BLaER1 treated with 17β-estradiol and CSF1 and Interleukin-3, amounts not matched to agents 10 nM and 100 nM (cell line): ENCODE measurements at regions not wholly inside any gene's neighbourhood (a gene's known extent, or its start where the extent isn't known, plus 50 kb on each side); places are given as distances from the start of the nearest gene placed in this dataset.

ENCODE experiments used
- H3K27ac ChIP-seq, 11 experiments: shearing (Covaris generic); formaldehyde crosslinking; 2 replicates each; pipeline ENCODE4 v1.8.1; 2022
- H3K27me3 ChIP-seq, 11 experiments: shearing (Covaris generic); formaldehyde crosslinking; 2 replicates each; pipeline ENCODE4 v1.8.1; 2022
- H3K36me3 ChIP-seq, 11 experiments: shearing (Covaris generic); formaldehyde crosslinking; 2 replicates each; pipeline ENCODE4 v1.8.1; 2022
- H3K4me1 ChIP-seq, 10 experiments: shearing (Covaris generic); formaldehyde crosslinking; 2 replicates each; pipeline ENCODE4 v1.8.1; 2022
- H3K4me2 ChIP-seq, 11 experiments: shearing (Covaris generic); formaldehyde crosslinking; 2 replicates each; pipeline ENCODE4 v1.8.1; 2022
- H3K4me3 ChIP-seq, 10 experiments: shearing (Covaris generic); formaldehyde crosslinking; 2 replicates each; pipeline ENCODE4 v1.8.1; 2022
- H3K9ac ChIP-seq, 11 experiments: shearing (Covaris generic); formaldehyde crosslinking; 2 replicates each; pipeline ENCODE4 v1.8.1; 2022
- H3K9me3 ChIP-seq, 11 experiments: shearing (Covaris generic); formaldehyde crosslinking; replicated peaks in 1 of 11; 2 replicates each; pipeline ENCODE4 v1.8.1; 2022
- H4K20me1 ChIP-seq, 11 experiments: shearing (Covaris generic); formaldehyde crosslinking; 2 replicates each; pipeline ENCODE4 v1.8.1; 2022
- Cebpa-rat ChIP-seq, 11 experiments: shearing (Covaris generic); IDR thresholded peaks; 2 replicates each; pipeline ENCODE4 v1.8.1; 2022

DNA sequence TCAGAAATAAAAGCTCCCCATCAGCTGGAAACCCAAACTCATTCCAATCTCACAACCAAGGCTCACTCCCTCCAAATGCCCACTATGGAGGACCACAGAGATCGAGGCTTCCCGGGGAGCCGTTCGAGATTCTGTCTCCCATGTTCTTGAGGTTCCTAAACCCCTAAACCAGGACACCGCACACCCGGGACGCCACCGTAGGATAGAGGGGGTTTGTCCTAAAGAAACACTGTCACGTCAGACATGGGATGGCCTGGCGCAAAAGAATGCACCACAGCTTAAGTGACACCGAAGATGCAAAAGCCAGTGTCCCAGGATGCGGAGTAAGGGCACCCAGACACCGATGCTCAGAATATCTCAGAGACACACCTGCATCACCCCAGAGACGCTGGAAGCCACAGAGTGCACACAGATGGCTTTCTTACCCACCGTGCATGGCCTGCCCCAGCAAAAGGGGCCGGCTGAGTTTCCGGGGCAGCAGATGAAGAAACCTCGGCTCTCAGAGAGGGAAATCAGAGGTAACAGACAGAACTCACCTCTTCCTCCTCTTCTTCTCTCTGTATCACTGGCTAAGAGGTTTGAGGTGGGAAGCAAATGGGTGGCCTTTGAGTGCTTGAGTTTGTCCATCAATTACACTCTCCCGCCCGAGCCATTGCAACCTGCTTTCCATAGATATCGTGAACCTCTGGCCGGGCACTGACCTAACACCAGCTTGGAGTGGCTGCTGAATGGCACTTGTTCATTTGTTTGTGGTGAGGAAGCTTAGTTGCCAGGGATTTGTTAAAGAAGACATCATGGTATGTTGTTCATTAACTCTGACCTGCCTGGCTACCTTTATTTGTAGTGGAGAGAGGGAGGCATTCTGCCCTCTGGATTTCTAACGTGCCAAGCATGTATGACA is 65.1 kb upstream of the TNRC6C start:
- Histone ChIP-seq H4K20me1 (peaks cover 0 to 14% (median 0%) of the 10 kb centered on the region in 11 experiments; a peak in 3 of 22 replicates), H3K4me3 (no peak overlapping the region)

DNA sequence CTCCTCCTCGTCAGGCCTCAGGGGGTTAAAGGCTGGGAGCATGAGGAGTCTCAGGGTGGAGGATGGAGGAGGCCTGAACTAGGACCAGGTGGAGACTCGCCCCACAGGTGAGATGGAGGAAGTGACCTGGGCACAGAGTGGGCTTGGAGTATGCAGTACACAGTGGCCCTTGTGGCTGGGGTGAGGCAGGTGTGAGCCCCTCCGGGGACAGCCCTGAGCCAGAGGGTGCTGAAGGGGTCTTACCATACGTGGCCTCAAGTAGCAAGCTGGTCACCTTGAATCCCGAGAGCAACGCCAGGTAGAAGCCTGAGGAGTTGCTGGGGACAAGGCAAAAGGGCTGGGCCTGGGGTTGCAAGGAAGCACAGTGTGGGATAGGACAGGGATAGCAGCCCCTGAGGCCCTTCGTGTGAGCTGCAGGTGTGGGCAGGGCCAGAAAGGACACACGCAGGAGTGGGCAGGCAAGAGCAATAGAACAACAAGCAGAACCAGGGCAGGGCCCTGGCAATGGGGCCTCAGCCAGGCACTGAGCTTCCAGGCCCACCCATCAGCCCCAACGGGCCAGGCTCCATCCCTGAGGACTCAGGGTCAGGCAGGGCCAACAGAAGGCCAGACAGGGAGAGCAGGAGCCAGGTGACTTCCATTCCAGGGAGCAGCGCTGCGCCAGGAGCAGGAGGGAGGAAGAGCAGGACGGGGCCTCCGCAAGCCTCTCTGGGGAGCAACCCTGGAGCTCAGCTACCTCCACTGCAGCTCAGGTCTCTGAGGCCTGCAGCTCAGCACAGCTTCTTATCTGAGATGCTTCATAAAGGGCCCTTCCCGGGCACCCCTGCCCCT is 64.2 kb upstream of the TNRC6C start:
- no peaks in the 10 kb centered on the region for H3K9me3 ChIP-seq
- peaks cover 12 to 61% (median 41%) of the 10 kb centered on the region in 10 experiments for H3K4me1 ChIP-seq
- H3K27me3 ChIP-seq = peaks cover 0 to 59% (median 7%) of the 10 kb centered on the region in 11 experiments; a peak in 11 of 22 replicates
- H3K9ac ChIP-seq = no peak overlapping the region
- no peak overlapping the region for H3K27ac ChIP-seq
- TF ChIP-seq Cebpa-rat (IDR thresholded peaks at IDR 0.05) = no peak
- H3K36me3 ChIP-seq = no peaks in the 10 kb centered on the region
- peak overlapping the region in 8 of 11 experiments; percentile 27 to 63 (median 50); a peak in 8 of 22 replicates for H3K4me2 ChIP-seq
- H3K4me3 ChIP-seq = no peak overlapping the region
- H4K20me1 ChIP-seq = peaks cover 0 to 14% (median 0%) of the 10 kb centered on the region in 11 experiments; a peak in 3 of 22 replicates

More for the DNA sequence above, 65.1 kb upstream of the TNRC6C start:
- peaks cover 9 to 61% (median 41%) of the 10 kb centered on the region in 10 experiments for H3K4me1 ChIP-seq
- H3K27ac ChIP-seq = no peak overlapping the region
- no peaks in the 10 kb centered on the region for H3K36me3 ChIP-seq
- H3K27me3 ChIP-seq = peaks cover 0 to 64% (median 15%) of the 10 kb centered on the region in 11 experiments; a peak in 16 of 22 replicates
- H3K9me3 ChIP-seq = no peaks in the 10 kb centered on the region
- no peak overlapping the region for H3K9ac ChIP-seq
- no peak for TF ChIP-seq Cebpa-rat (IDR thresholded peaks at IDR 0.05)
- H3K4me2 ChIP-seq = peak overlapping the region in 8 of 11 experiments; percentile 27 to 63 (median 50); a peak in 14 of 22 replicates

DNA sequence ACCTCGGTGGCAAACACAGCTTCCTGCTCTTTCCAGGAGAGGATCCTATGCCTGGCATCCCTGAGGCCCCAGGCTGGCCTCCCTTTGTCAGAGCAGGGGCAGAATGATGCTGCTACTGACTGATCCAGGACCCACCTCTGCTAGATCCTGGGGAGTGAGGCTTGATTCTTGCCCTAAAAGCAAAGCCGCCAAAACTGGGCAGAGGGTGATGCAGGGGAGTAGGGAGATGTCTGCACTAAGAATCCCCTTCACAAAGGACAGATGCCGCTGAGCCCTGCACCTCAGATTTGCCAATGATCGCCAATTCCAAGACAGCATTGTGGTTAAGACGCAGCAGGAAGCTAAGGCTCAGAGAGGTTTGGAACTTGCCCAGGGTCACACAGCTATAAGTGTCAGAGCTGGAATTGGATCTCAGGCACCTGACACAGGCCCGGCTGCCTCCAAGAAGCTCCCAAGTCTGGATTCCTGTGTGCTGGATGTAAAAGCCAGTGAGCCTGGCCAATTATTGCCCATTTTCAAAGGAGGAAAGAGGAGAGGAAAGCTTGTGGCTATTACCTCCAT is 60.7 kb upstream of the TNRC6C start:
- Histone ChIP-seq H3K27me3 (peaks cover 0 to 38% (median 0%) of the 10 kb centered on the region in 11 experiments; a peak in 5 of 22 replicates), H3K36me3 (no peaks in the 10 kb centered on the region), H3K4me3 (no peak overlapping the region), H3K9me3 (no peaks in the 10 kb centered on the region), H3K4me2 (no peak overlapping the region; a peak in 1 of 22 replicates), H3K4me1 (peaks cover 12 to 56% (median 39%) of the 10 kb centered on the region in 10 experiments), H3K9ac (no peak overlapping the region), H4K20me1 (peaks cover 0 to 8% (median 0%) of the 10 kb centered on the region in 11 experiments; a peak in 3 of 22 replicates), H3K27ac (no peak overlapping the region)
- no peak for TF ChIP-seq Cebpa-rat (IDR thresholded peaks at IDR 0.05)

DNA sequence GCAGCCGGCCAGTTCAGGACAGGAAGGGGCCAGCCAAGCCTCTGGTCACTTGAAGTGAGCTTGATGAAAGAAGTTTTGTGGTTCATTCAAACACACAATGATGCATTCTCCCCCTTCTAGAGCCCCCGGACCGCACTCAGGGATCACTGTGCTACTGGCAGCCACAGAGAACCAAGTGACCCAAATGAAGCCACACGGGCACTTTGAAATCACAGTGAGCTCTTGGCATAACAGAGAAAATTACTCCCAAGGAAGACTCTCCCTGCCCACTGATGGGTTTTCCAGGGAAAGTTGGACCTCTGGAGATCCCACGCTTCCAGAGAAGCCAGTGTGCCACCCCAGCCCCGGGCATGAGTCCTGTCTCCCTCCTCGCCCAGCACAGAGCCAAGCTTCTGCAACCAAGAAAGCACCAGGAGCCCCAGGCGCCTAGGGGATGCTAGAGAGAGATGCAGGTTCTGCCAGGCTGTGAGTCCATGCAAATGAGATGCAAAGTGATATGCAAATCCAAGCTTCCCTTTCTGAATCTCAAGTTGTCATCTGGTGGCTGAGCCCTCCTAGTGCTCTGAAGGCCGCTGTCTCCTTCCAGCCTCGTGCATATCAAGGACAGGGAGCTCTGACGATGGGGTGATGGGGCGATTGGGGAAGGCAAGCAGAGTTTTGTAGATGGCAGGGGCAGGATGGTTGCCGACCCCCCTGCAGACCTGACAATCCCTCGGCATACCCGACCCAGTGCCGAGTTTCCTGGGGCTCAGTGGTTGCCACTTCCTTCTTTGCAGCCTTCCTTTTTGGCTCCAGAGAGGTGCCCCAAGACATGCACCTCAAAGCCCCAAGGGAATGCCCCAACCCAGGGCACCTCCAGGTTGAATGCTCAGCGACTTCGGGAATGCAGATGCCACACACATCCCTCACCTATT is 59.7 kb upstream of the TNRC6C start:
- Histone ChIP-seq H4K20me1 (peaks cover 0 to 3% (median 0%) of the 10 kb centered on the region in 11 experiments; a peak in 2 of 22 replicates), H3K9ac (no peak overlapping the region), H3K27ac (no peak overlapping the region), H3K27me3 (peaks cover 0 to 28% (median 0%) of the 10 kb centered on the region in 11 experiments; a peak in 4 of 22 replicates), H3K9me3 (no peaks in the 10 kb centered on the region), H3K4me3 (no peak overlapping the region), H3K36me3 (no peaks in the 10 kb centered on the region), H3K4me1 (peaks cover 12 to 47% (median 29%) of the 10 kb centered on the region in 10 experiments), H3K4me2 (peak overlapping the region; percentile 15 to 54 (median 44); a peak in 20 of 22 replicates)
- no peak for TF ChIP-seq Cebpa-rat (IDR thresholded peaks at IDR 0.05)

DNA sequence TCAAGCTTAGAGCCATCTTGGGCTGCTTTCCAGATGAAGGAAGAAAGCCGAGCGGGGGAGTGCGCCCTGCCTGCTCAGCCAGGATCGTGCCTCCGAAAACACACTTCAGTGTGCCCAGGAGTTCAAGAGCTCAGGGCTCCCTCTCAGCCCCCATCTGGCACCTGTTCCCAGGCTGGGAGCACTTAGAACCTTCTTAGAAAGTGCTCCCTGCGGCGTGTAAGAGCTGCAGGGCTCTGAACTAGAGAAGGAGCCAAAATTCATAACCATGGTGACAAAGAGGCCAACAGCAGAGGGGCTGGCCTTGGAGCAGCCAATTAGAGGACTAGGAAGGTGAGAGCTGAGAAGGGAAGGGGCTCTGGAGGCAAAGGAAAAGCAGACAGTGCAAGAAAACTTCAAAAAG is 59.0 kb upstream of the TNRC6C start:
- Histone ChIP-seq H3K9me3 (no peaks in the 10 kb centered on the region), H3K27me3 (peaks cover 0 to 29% (median 0%) of the 10 kb centered on the region in 11 experiments; a peak in 3 of 22 replicates), H3K9ac (no peak overlapping the region), H3K4me2 (peak overlapping the region in 10 of 11 experiments; percentile 15 to 54 (median 42); a peak in 15 of 22 replicates), H4K20me1 (peaks cover 0 to 3% (median 0%) of the 10 kb centered on the region in 11 experiments; a peak in 2 of 22 replicates), H3K36me3 (no peaks in the 10 kb centered on the region), H3K4me3 (no peak overlapping the region), H3K27ac (no peak overlapping the region), H3K4me1 (peaks cover 12 to 39% (median 27%) of the 10 kb centered on the region in 10 experiments)
- no peak for TF ChIP-seq Cebpa-rat (IDR thresholded peaks at IDR 0.05)

DNA sequence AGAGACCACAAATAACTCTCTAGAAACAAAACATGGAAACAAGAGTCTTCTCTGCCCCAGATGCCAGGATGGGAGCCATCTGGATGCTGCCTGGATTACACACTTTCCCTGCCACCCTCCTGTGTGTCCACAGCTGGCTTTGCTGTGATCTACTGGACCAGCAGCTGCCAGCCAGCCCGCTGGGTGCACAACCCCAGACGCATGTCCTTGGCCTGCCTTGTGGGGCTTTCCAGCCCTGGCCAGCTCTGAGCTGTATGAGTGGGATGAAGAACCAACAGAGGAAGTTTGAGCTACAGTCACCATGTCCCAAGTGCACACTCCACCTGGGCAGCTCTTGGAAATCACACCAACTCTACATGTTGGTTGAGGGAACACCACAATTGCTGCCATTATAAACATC is 57.0 kb upstream of the TNRC6C start:
- H3K9me3 ChIP-seq = no peaks in the 10 kb centered on the region
- no peak overlapping the region for H3K27ac ChIP-seq
- H3K9ac ChIP-seq = no peak overlapping the region
- peaks cover 0 to 3% (median 0%) of the 10 kb centered on the region in 11 experiments; a peak in 1 of 22 replicates for H4K20me1 ChIP-seq
- peaks cover 12 to 29% (median 19%) of the 10 kb centered on the region in 10 experiments for H3K4me1 ChIP-seq
- no peaks in the 10 kb centered on the region for H3K36me3 ChIP-seq
- no peak overlapping the region for H3K4me3 ChIP-seq
- H3K27me3 ChIP-seq = peaks cover 0 to 36% (median 0%) of the 10 kb centered on the region in 11 experiments; a peak in 3 of 22 replicates
- no peak overlapping the region for H3K4me2 ChIP-seq
- TF ChIP-seq Cebpa-rat (IDR thresholded peaks at IDR 0.05) = no peak

DNA sequence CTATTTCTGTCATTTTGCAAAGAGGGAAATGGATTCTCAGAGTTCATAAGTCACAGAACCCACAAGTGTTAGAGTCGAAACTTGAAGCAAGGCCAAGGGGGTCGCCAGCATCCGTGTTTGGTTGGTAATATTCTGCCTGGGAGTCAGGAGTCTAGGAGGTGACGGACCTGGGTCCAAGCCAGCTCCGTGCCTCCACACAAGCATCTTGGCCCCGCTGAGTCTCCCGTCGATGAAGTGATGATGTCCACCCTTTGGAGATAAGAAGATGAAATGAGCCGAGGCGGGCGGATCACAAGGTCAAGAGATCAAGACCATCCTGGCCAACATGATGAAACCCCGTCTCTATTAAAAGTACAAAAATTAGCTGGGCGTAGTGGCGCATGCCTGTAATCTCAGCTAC is 53.2 kb upstream of the TNRC6C start:
- H3K36me3 ChIP-seq = no peaks in the 10 kb centered on the region
- H3K4me3 ChIP-seq = no peak overlapping the region
- no peaks in the 10 kb centered on the region for H3K4me1 ChIP-seq
- H3K9me3 ChIP-seq = no peaks in the 10 kb centered on the region
- no peak overlapping the region for H3K9ac ChIP-seq
- no peaks in the 10 kb centered on the region for H4K20me1 ChIP-seq
- peaks cover 0 to 27% (median 0%) of the 10 kb centered on the region in 11 experiments; a peak in 1 of 22 replicates for H3K27me3 ChIP-seq
- no peak overlapping the region for H3K27ac ChIP-seq
- no peak for TF ChIP-seq Cebpa-rat (IDR thresholded peaks at IDR 0.05)
- H3K4me2 ChIP-seq = no peak overlapping the region

DNA sequence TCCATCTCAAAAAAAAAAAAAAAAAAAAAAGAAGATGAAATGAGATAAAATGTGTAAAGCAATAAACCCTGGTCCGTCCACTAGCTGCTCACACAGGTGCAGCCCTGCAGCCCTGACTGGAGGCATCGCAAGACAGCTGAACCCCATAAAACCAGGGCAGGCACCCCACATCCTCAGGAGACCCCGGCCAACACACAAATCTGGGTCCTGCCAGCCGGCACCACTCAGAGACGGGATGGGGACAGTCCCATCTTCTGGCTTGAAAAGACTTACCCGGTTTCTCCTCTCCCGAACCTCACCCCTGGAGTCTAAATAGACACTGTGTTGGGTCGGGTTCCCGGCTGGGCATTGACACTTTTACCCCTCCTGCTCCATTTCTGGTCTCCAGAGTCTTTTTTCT is 52.7 kb upstream of the TNRC6C start:
- no peaks in the 10 kb centered on the region for H3K36me3 ChIP-seq
- TF ChIP-seq Cebpa-rat (IDR thresholded peaks at IDR 0.05) = no peak
- H3K27ac ChIP-seq = no peak overlapping the region
- no peaks in the 10 kb centered on the region for H4K20me1 ChIP-seq
- H3K9ac ChIP-seq = no peak overlapping the region
- H3K4me3 ChIP-seq = no peak overlapping the region
- H3K4me1 ChIP-seq = no peaks in the 10 kb centered on the region
- peaks cover 0 to 4% (median 0%) of the 10 kb centered on the region in 11 experiments; a peak in 2 of 22 replicates for H3K9me3 ChIP-seq
- H3K27me3 ChIP-seq = peaks cover 0 to 23% (median 0%) of the 10 kb centered on the region in 11 experiments; a peak in 1 of 22 replicates
- no peak overlapping the region for H3K4me2 ChIP-seq
